ENCODE measurements at regions not wholly inside any gene's neighbourhood (a gene's known extent, or its start where the extent isn't known, plus 50 kb on each side); places are given as distances from the start of the nearest gene placed in this dataset.

DNA sequence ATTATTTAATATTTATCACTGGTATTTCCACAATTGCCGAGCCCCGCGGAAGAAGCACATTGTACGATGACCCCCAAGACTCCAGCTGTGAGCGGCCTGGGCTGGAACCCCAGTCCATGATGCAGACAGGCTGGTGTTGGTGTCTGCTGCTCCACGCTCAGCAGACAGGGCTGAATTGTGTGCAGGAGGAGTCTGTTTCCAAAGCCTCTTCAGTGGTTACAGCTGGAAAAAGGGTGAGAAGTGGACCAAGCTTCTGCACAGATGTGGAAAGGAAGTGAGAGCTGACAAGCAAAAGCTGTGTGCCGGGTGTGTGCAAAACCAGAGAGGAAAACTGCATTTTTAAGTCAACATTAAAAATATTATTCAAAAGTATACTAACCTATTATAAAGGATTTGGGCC is 500.4 kb downstream of the GALR1 start:
- no peak for DNase-seq (ENCODE audit: low read depth)

DNA sequence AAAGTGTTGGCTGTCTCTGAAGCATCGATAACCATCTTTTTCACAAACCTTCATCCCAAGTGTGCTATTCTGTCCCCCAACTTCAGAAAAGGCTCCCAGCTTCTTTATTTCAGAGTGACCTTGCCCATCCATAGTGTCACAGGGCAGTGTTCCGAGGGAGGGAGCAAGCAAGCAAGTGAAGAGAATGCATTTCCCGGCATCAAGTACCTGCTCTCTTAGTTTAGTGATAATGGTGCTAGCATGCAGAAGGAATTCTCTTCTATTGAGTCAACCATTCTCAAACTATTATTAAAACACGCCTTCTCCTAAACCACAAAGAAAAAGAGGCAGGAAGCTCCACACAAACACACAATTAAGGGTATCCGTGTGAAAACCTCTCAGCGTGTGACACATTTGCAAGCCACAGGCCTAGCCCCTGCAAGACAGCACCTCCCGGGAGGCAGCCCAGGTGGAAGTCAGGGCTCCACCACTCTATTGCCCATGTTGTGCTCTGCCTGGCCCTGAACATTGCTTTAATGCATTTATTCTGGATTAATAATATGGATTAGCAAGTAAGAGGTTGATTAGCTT is 504.9 kb downstream of the GALR1 start:
- peak; percentile 56 for DNase-seq (ENCODE audit: low read depth)

DNA sequence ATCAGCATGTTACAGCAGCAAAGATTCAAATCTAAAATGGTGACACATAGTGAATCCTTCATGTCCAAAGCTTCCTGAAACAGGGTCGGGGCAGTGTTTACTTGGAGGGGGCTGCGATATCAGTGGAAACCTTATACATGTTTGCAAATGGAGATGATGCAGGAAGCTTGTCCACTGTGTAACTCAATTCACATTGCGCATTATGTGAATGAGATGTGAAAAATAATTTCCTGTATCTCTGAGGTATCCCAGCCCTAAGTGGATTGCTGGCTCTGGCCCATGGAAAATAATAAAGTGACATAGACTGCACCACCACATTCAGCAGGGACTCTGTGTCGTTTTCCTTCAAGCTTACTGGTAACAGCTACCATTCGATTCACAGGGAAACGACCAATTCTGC is 505.5 kb downstream of the GALR1 start:
- DNase-seq (ENCODE audit: low read depth) = no peak

GRCh38 chr18:77761332-77761731 is 511.7 kb downstream of the GALR1 start:
- DNase-seq (ENCODE audit: low read depth) = no peak

DNA sequence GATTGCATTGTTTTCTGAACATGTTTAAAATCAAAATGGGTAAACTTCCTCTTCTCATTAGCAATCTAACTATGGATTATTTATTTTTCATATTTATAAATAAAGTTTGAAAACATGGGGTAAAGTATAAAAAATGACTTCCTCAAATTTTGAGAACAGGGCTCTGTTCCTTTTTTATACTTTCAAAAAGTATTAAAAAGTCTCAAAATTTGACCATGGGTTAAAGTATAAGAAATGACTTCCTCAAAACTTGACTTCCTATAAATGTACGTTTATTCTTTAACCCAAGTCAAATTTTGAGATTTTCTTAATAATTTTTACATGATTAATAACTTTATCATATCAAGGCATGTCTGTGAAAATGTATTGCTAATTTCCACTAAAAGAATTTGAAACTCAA is 512.4 kb downstream of the GALR1 start:
- no peak for DNase-seq (ENCODE audit: low read depth)

GRCh38 chr18:77762642-77763041 is 513.0 kb downstream of the GALR1 start:
- DNase-seq (ENCODE audit: low read depth) = no peak

DNA sequence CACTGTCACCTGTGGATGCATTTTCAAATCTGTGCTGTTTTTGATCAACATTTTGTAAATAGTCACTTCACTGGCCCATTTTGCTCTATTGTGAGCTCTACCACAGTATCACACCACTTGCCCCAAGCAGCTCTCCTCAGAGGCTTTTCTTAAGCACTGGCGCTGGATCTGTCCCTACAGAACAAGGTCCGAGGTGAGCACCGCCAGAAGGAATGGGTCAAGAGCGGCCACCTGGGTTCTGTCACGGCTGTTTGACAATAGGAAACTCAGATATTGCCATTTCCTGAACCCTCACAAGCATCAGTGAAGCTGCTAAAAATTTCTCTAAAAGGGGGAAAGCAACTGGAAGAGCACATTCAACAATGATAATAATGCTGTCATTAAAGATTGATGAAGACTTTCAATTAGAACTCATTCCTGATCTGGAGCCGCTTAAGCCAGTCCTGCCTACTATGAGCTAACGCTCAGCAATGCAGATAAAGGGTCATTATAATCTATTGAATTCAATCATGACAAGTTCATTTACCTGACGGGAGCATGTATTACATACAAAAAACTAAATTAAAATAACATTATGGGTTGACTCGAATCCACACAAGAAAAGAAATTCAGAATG is 514.0 kb downstream of the GALR1 start:
- DNase-seq (ENCODE audit: low read depth) = no peak

DNA sequence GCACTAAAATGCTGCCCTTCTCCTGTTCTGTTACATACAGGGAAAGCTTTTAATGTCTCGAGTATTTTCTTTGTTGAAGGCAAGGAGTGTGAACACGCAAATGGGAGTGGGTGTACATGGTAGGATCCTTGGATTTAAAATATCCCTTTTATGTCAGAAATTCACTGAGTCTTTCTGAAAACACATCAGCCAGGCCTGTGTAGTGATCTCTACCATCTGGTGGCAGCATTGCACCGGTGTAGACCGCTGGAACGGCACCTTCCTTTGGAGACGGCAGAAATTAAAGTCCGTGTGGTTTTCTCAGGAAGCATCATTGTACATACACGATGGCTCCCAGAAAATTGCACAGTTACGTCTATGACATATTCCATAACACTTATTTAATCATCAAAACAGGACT is 515.8 kb downstream of the GALR1 start:
- DNase-seq (ENCODE audit: low read depth) = peak; percentile 70

DNA sequence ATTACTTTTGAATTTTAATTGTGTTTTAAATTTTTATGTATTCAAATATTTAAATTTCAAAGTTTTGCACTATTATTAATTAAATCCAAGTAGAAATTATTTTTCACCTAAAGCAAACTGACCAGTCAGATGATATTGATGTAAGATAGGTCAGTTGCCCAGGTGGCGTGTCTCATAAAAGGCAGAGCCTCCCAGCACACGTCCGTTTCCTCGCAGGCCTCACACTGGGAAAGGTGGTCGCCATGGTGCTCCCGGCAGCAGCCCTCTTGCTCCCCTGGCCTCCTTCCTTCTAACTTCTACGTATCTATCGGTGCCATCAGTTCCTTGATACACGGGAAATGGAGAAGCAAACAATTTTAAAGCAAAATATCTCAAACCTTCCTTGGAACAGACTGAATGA is 516.8 kb downstream of the GALR1 start:
- DNase-seq (ENCODE audit: low read depth) = no peak

DNA sequence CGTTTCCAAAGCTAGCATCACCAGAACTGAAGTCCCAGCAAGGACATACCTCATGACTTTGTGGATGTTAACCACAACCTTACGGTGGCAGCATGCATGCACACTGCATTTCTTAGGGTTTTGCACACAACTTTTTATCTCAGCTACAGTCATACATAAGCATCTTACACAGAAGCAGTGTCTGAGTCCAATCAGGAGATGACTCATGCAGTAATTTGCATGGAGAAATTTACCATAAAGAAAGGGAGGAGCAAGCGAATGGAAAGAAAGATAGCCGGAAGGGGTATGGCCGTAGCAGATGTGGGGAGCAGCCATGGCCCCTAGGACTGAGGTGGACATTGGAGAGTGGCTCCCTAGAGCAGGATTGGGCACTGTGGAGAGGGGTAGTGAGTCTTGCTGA is 522.5 kb downstream of the GALR1 start:
- peak; percentile 44 for DNase-seq (ENCODE audit: low read depth)

DNA sequence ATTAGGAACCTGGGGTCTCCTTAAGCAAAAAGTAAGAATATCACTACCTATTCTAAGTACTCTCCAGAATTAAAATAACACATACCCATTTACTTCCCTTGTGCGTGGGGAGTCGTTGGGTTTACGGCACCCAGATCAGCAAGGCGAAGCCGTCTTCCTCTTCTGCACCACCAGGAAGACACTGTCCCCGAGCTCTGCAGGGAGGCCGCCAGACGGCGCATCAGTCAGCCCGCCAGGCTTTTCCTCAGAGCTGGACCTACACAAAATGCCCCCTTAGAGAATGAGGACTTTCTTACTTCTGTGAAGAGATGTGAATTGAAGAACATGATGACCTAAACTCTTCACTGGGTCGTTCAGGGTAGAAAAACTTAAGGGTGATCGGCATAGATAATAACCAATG is 526.5 kb downstream of the GALR1 start:
- DNase-seq (ENCODE audit: low read depth) = peak; percentile 11

DNA sequence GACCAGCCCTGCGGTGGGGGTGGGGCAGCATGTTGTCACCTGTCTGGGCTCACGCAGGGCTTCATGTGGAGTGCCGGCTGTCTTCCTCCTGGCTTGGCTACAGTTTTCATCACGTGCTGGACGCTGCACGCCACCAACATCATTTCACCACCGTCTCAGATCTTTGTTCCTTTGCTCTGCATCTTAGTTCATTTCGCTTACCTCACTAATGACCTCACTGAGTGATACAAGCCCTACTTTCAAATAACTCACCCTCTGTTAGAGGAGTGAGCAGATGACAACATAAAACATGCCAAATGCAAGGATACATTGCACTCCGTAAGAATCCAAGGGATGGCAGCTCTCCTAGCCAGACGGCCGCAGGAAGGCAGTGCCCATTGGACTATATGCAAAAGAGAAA is 527.5 kb downstream of the GALR1 start:
- DNase-seq (ENCODE audit: low read depth) = no peak

DNA sequence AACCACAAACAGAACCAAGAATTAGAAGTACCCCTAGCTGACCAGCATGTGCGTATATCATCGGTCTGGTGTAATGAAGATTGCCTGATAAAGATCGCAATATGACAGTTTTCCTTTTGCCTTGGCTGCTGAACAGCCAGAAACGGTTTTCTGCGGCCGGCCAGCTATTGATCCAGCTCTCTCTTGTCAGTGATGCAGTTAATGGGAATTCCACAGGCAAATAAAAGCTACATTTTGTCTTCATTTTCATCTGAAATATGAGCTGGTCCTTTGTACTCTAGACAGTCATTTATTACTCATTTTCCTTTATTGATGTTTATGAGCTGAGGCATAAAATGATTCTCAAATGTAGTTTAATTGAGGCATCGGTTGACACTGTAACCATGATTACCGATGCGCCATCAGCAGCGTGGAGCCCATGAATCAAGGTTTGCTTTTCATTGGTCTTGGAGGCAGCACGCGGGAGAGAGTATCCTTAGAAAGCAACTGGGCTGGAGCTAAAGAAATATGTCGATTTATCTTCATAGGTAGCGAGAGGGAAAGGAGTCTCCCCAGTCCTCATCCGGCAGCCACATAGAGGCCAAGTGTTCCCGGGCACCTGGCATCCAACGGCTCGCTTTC is 535.2 kb downstream of the GALR1 start:
- DNase-seq (ENCODE audit: low read depth) = peak; percentile 19

GRCh38 chr18:77785415-77785975 is 535.8 kb downstream of the GALR1 start:
- no peak for DNase-seq (ENCODE audit: low read depth)

DNA sequence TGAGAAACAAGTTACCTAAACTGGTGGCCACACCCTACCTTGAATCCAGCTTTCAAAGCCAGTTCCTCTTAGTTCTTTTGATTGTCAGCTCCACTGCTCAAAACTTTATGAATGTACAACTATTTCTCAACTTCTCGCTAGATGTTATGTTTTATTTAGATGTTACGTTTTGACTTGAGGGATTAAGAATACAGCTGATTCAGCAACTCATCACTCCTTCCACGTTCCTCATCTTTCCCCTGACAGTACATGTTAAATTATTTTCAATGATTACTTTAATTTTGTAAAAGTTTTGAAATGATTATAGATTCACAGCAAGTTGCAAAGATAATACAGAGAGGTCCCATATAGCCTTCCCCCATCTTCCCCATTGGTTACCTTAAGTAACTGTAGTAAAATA is 553.4 kb downstream of the GALR1 start:
- no peak for DNase-seq (ENCODE audit: low read depth)

GRCh38 chr18:77804382-77804781 is 554.7 kb downstream of the GALR1 start:
- no peak for DNase-seq (ENCODE audit: low read depth)

GRCh38 chr18:77807650-77808049 is 558.0 kb downstream of the GALR1 start:
- DNase-seq (ENCODE audit: low read depth) = no peak

DNA sequence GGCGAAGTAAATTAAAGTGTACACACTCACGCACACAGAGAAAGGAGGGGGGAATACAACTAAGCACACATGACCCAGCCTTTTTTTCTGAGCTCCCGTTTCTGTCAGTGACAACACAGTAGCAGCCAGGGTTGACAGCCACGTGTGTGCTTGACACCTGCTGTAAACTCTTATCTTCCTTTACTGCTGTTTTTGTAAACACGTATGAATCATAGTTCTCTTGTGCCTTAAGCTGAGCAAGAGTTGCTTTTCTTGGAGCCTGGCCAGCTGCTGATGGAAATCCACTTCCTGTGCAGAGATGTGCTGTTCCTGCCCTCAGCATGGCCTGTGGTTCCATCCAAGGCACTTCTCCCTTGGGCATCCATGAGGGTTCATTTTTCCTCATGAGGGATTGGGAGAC is 561.9 kb downstream of the GALR1 start:
- DNase-seq (ENCODE audit: low read depth) = peak; percentile 83

- no peak for DNase-seq (ENCODE audit: low read depth)
Measured at GRCh38 chr18:77815666-77816338, 566.2 kb downstream of the GALR1 start.

DNA sequence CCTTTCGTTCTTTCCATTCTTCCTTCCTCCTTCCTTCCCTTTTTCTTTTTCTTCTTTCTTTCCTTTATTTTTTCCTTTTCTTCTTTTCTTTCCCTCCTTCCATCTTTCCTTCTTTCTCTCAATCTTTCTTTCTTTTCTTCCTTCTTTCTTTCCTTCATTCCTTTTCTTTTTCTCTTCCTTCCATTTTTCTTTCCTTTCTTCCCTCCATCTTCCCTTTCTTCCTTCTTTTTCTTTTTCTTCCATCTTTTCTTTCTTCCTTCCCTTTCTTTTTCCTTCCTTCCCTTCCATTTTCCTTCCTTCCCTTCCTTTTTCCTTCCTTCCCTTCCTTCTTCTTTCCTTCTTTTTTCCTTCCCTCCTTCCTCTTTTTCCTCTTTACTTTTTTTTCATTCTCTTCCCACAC is 568.7 kb downstream of the GALR1 start:
- no peak for DNase-seq (ENCODE audit: low read depth)

- DNase-seq (ENCODE audit: low read depth) = no peak
Measured at GRCh38 chr18:77820472-77820871, 570.8 kb downstream of the GALR1 start.

GRCh38 chr18:77821892-77822291 is 572.2 kb downstream of the GALR1 start:
- no peak for DNase-seq (ENCODE audit: low read depth)

- peak; percentile 7 for DNase-seq (ENCODE audit: low read depth)
Measured at GRCh38 chr18:77822632-77823031, 573.0 kb downstream of the GALR1 start.

Measured in Daoy (cell line).